ENCODE measurements at regions not wholly inside any gene's neighbourhood (a gene's known extent, or its start where the extent isn't known, plus 50 kb on each side); places are given as distances from the start of the nearest gene placed in this dataset.
A peak's percentile ranks its signal among the peaks of the same experiment; 100 is the strongest.
"Not testable (repeated sequence)": the region's sequence is repeated elsewhere in the genome, so short reads cannot be mapped to it uniquely, and the experiment has no call there.

DNA sequence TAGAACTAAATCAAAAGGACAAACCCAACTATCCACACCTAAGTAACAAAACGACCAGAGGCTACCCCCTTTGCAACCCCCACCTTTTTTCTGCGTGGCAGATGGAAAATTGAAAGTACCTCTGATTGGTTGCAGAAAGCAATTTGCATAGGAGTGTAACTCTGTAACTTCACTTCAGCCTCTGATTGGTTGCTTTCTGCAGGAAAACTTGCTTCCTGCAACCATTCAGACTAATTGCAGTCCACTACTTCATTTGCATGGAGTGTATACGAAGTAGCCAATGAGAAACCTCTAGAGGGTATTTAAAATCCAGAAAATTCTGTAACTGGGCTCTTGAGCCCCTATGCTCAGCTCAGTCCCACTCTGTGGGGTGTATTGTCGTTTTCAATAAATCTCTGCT, 129.1 kb upstream of the OLIG3 start:
- no peak for DNase-seq (ENCODE audit: low spot score)

DNA sequence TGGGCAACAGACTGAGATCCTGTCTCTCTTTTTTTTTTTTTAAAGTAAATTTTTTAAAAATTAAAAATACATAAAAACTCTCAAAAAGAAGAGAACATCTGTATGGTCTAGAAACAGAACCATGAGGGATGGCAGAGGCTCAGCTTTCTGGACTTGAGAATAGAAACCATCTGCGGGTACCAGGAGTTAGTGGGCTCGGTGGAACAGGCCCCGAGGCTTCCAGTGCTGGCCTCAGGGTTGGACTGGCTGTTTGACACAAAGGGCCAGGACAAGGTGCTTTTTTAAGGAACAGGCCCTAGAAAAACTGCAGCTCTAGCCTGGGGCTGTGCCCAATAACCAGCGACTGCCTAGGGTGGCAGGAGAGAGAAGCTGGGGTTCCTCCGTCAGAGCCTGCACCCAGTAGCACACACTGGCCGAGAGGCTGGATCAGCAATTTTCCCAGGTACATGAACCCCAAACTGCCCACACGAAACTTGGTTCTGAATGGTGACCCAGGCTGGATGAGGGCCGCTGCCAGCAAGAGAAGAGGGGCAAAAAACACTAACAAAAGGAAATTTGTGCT, 131.0 kb upstream of the OLIG3 start:
- no peak for DNase-seq (ENCODE audit: low spot score)

DNA sequence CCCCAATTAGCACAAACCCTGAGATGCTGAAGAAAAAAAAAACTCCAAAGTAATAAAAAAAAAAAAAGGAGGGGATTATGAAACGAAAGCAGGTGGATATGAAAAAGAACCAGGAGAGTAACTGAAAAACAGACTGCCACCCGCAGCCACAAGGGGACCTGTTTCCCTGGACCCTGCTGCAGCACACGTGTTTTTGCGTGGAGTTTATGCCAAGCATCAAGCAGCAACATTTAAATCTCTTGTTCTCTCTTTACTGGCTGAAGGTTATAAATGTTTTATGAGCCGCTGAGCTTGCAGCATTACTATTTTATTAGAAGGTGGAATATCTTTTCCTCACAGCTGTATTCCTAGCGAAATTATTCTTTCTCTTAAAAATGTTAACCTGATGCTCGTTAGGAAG, 131.6 kb upstream of the OLIG3 start:
- DNase-seq (ENCODE audit: low spot score), result no peak

DNA sequence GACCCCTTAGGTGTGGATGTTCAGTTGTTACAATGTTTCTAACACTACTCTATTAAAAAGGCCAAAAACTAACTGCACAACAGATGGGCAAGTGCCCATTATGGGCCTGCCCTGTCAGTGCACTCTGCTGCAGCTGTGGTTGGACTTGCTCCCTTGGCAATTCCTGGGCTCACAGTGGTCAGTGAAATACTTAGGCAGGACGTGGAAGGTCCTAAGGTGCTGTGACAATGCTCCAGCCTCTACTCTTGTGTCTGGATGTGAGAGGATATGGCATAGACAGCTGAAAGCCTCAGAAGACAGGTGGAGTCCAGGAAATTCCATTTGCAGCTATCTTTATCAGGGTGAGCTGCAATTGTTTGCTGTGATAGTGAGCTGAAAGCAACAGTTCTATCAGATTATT, 136.5 kb upstream of the OLIG3 start:
- DNase-seq (ENCODE audit: low spot score), result no peak

DNA sequence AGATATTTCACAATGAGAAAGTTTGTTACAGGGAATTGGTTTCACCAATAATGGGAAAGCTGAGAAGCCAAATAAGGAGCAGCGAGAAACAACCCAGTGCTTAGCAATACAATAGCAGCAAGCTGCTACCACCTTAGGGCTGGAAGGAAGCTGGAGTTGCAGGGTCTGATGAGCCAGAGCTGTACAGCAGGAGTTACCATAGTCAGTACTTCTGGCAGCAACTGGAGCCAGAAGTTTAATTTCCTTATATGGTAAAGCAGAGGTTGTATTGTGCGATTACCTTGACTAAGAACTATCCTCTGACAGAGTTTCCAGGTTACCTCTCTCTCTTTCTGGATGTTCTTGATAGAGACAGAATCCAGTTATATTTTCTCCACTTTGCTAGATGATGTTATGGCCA, 137.1 kb upstream of the OLIG3 start:
- DNase-seq (ENCODE audit: low spot score), result no peak

DNA sequence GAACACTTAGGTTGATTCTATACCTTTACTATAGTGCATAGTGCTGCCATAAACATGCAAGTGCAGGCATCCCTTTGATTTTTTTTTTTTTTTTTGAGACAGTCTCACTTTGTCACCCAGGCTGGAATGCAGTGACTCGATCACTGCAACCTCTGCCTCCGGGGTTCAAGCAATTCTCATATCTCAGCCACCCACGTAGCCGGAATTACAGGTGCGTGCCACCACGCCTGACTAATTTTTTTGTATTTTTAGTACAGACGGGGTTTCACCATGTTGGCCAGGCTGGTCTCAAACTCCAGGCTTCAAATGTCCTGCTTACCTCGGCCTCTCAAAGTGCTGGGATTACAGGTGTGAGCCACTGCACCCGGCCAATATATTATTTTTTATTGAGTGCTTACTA, 140.0 kb upstream of the OLIG3 start:
- DNase-seq (ENCODE audit: low spot score), result not testable (repeated sequence)

DNA sequence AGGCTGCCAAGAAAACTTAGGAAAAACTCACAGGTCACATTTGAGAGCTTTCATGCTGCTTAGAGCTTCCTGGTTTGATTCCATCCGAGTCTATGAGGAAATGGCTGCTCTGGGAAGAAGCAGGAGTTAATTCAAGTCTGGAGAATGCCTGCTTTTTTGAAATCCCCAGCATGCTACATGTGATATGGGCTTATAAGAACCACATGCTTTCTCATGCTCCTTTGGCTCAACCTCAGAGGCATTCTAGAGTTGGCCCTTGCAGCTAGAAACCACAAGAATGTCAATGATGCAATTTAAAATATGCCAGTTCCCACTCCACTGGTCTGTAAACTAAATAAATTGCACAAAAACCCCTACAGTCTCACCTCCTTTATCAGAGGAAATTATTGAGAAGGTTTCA, 142.9 kb upstream of the OLIG3 start:
- DNase-seq (ENCODE audit: low spot score), result no peak

DNA sequence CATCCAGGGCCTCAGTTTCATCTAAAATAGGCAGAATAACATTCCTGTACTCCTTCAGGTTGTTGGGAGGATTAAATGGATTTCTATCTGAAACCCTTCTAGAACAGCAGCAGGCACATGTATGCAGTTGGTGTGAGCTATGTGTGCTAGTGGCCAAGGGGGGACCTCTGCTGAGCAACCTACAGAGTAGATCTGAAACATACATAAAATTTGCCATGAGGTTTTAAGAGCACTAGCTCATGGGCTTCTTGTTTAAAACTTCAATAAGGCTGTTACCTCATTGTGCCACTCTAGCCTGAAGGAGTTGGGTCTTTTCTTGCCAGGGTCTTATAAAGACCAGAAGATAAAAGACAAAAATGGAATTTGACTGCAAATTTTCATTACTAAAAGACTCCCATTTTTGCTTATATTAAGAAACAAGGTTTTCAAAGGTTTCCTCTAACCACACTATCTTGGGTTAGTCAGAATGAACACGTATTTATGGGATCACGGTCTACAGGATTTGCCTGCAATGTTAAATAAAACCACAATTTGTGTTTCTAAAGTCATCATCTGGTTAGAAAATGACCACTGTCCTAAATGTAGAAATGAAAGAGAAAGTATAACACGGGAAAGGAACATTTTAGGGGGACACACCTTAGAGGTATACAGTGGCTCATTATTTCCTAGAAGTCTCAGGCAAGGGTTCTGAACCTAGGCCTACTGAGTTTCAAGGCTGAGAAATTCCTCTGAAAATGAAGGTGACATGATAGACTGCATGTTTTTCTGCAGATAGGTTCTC, 144.9 kb upstream of the OLIG3 start:
- no peak for DNase-seq (ENCODE audit: low spot score)

DNA sequence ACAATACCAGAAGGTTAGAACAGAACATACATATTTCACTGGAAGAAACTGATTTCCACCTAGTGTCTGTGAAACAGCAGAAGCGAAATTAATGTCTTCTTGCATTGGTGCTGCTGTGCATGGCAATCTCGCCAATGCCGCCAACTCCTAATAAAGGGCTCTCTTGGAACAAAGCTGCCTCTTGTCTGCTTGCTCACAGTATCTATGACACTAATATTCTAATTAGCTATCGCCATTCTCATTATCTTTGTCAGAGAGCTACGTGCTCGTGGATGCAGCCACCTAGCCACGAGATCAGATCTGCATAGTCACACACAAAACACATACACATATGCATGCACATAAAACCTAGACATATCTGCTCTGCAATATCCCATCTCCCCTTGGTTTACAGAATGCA, 145.9 kb upstream of the OLIG3 start:
- peak; percentile 58 for DNase-seq (ENCODE audit: low spot score)

DNA sequence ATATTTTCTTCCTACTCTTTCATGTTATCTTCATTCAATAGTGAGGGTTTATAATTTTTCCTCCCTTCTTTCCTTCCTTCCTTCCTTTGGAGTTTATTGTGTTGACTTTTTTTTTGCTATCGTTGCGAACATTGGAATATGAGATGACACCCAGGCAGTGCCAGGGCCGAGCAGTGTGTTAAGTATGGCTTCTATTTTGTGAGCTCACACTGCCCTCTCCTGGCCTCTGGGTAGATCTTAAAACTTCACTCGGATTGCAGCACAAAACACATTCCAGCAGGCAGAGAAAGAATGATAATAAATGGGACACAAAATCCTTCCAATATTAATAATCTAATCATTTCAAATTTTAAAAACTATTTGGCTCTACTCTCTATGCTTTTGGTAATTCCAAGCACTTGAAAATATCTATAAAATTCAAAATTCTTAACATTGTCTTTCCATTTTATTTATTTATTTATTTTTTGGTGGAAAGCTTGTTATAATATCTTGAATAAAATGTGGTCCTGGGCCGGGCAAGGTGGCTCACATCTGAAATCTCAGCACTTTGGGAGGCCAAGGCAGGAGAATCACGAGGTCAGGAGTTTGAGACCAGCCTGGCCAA, 147.4 kb upstream of the OLIG3 start:
- peak; percentile 94 for DNase-seq (ENCODE audit: low spot score)

DNA sequence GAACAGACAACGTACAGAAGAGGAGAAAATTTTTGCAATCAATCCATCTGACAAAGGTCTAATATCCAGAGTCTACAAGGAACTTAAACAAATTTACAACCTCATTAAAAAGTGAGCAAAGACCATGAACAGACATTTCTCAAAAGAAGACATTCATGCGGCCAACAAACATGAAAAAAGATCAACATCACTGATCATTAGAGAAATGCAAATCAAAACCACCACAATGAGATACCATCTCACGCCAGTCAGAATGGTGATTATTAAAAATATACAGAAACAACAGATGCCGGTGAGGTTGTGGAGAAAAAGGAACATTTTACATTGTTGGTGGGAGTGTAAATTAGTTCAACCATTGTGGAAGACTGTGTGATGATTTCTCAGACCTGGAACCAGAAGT, 149.0 kb upstream of the OLIG3 start:
- DNase-seq (ENCODE audit: low spot score), result not testable (repeated sequence)

DNA sequence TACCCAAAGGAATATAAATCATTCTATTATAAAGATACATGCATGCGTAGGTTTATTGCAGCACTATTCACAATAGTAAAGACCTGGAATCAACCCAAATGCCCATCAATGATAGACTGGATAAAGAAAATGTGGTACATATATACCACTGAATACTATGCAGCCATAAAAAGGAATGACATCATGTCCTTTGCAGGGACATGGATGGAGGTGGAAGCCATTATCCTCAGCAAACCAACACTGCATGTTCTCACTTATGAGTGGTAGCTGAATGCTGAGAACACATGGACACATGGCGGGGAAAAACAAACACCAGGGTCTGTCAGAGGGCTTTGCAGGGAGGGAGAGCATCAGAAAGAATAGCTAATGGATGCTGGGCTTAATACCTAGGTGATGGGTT, 149.4 kb upstream of the OLIG3 start:
- DNase-seq (ENCODE audit: low spot score), result not testable (repeated sequence)

DNA sequence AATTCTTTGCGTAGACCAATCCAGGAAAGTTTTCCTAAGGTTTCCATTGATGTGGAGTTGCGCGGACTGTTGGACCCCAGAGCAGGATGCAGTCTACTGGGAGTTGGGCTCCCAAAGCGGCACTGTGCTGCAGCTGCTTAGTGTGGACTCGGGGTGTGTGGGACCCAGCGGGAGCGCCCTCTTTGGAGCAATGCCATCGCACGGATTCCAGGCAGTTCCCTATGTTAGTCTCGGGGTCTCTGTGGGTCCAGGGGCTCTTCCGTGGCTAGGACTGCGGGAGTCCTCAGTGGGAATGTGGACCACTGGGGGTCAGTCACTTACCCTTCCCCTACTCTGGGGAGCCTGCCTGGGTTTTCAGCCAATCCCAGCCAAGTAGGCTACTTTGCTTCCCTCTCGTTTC, 151.7 kb upstream of the OLIG3 start:
- DNase-seq (ENCODE audit: low spot score), result no peak

DNA sequence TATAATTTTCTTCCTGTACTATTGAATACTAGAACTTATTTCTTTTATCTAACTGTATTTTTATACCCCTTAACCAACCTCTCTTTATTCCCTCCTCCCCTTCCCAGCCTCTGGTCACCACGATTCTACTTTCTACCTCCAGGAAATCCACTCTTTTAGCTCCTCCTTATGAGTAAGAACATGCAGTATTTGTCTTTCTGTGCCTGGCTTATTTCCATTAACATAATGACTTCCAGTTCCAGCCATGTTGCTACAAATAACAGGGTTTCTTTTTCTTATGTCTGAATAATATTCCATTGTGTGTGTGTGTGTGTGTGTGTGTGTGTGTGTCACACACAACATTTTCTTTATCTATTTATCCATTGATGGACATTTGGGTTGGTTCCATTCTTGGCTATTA, 152.3 kb upstream of the OLIG3 start:
- no peak for DNase-seq (ENCODE audit: low spot score)

DNA sequence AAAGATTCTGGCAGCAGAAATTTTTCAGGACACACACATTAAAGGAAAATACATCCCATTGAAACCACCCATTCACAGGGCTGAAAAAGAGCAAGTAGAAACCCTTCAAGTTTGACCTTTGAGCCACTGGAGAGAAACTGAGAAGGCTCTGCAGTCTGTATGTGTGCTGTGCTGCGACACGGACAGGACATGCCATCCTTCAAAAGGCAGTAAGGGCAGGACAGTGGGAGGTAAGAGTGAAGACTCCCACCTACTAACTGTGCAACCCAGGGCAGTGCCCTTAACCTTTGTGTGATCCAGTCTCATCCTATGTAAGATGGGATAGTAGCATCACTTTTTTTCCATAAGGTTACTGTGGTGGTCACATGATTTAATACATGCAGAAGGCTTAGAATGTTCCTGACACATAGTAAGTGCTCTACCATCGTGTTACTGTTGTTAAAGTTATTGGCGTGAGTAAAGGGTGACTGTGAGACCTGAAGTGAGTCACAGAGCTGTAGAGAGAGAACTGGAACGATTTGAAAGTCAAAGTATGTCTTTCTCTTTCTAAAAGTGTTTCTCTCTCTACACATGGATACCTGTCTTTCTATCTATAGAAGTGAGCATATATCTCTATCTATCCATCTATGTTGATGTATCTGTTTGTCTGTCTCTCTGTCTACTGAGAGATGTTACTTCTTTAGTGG, 153.7 kb upstream of the OLIG3 start:
- DNase-seq (ENCODE audit: low spot score), result no peak

DNA sequence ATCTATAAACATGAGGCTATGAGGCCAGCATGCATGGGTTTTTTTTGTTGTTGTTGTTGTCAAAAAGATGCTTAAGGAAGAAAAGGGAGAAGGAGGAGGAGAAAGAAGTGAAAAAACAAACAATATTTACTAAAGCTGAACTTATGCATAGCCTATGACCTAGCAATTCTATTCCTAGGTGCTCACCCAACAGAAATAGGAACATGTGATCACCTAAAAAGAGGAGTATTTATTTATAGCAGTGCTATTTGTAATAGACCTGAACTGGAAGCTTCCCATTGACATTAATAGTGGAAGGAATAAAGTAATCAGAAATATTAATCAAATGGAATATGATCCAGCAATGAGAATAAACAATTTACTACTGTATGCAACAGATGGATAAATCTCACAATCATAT, 156.5 kb upstream of the OLIG3 start:
- DNase-seq (ENCODE audit: low spot score), result no peak

DNA sequence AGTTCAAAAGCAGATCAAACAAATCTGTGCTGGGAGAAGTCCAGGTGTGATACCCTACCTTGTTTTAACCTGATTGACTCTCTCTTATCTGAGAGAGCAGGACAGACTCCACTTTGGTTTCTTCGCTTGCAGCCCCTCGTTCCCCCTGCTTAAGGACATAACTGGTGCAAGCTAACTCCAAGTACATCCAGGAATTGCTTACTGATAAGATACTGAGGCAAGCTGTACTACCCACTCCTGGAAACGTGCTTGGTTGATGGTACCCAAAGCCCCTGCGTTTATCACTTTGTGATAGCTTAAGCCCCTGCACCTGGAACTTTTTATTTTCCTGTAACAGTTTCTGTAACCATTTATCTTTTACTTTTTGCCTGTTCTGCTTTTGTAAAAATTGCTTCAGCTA, 157.0 kb upstream of the OLIG3 start:
- DNase-seq (ENCODE audit: low spot score), result no peak

DNA sequence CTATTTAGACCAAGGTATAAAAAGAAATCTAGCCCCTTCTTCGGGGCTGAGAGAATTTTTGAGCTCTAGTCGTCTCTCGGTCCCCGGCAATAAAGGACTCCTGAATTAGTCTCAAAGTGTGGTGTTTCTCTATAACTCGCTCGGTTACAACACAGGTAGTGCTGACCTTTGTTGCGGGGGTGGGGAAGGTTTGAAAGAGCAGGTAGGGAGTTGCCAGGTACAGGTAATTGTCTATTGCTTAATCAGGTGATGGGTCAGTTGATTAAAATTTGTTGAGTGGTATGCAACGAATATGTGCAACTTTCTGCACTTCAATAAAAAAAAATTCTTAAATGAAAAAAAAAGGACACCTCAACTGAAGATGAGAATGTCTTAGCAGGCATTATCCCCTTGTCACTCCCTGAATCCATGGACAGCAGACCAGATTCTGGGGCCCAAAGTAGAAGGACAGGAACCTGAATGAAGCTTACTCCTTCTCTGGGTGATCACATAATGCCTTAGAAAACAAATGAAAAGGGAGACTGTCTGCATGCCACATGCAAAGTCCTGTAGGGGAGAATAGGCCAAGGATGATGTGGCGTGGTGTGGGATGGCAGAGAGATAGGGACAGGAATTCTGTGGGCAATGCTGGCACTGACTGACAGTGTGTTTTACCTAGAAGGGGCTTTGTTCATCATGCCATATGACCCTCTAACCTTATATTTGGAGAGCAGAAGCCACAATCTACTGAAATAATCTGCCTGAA, 157.6 kb upstream of the OLIG3 start:
- no peak for DNase-seq (ENCODE audit: low spot score)

DNA sequence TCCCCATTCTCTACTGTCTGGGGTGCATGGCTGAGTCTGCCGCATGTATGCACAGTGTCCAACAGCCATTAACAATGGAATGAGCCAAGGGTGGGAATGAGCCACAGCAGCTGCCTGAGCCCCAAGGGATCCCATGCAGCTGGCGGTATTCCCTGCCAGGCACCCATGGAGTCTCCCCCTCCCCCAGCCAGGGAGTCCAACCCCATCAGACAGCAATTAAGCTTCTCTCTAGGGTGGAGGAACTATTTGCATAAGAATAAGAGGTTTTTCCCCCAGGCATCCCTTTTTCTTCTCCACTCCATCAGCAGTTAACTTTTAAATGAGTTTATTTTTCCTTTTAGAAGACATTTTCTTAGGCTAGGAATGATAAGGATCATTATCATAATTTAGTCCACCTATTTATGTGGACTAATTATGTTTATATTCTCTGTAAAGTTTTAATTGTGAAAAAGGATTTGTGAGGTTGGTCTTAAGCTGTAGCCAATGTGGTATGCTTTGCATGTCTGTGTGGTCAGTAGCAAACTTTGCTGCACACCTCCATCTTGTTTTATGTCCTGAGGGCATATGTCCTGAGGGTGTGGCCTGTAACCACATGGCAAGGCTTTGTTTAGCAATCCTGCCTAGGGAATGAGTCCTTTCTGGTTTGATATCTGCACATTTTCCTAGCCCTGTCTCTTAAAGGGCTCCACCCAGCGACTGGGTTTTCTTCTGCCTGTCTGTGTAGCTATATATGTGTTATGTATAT, 158.9 kb upstream of the OLIG3 start:
- no peak for DNase-seq (ENCODE audit: low spot score)

DNA sequence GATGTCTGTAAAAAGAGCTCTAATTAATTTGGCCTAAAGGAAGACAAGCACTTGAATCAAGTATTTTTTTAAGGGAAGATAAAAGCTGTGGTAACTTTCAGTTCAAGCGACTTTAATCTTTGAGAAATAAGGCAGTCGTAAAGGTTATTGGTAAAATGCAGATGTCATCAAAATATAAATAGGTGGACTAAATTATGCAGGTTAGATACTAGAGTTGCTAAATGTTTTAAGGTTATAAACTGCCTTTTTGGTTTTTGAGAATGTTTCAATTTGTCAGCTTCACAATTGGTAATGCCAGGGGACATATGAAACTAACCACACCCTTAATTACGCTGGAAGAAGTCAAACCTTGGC, 159.5 kb upstream of the OLIG3 start:
- no peak for DNase-seq (ENCODE audit: low spot score)

DNA sequence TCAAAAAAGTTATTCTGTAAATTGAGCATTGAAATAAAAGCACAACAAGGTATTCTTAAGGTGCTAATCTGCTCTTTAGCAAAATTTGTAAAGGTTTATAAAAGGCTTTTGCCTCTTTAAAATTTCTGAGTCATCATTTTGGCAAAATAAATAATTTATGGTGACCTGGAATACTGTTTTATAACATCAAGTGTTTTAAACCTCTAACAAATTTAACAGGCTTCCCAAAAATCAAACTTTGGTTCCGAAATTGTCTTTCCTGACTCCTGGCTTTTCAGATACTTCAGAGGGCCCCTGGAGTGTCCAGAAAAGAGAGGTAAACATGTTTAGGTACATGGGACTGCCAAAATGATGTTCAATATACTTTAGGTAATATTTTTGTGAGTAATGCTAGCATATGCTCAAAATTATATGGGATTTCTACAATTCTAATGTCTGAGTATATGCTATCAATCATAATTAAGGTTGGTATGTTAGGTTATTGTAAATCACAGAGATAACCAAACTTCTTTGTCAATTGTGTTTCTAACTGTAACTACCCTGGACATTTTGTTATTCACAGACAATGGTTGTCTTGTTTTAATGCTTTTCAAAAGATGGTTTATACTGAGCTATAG, 160.3 kb upstream of the OLIG3 start:
- DNase-seq (ENCODE audit: low spot score), result no peak
